ENCODE measurements at regions not wholly inside any gene's neighbourhood (a gene's known extent, or its start where the extent isn't known, plus 50 kb on each side); places are given as distances from the start of the nearest gene placed in this dataset.

- no peaks in the 10 kb centered on the region for H3K36me3 ChIP-seq (ENCODE audit: insufficient read depth)
- no peak for TF ChIP-seq CTCF (conservative IDR thresholded peaks at IDR 0.05; ENCODE audit: low read depth, low read length)
- no peak overlapping the region for H2AFZ ChIP-seq (ENCODE audit: low read depth)
- no peaks in the 10 kb centered on the region for H3K79me2 ChIP-seq (ENCODE audit: insufficient read depth, low read depth)
- no peaks in the 10 kb centered on the region for H3K27me3 ChIP-seq (ENCODE audit: insufficient read depth, low read depth)
- no peak overlapping the region for H3K4me3 ChIP-seq (IDR thresholded peaks at IDR 0.05; ENCODE audit: insufficient read depth, low read depth, low read length)
- H3K4me1 ChIP-seq (ENCODE audit: low read depth, poor library complexity, severe bottlenecking) = no peaks in the 10 kb centered on the region
- no peak overlapping the region for H3K9ac ChIP-seq
- no peak overlapping the region for H3K4me2 ChIP-seq
- no peak overlapping the region for H3K27ac ChIP-seq
- H4K20me1 ChIP-seq (ENCODE audit: insufficient read depth) = no peaks in the 10 kb centered on the region
These were observed 695.3 kb downstream of the DACH1 start for GRCh38 chr13:71171740-71172139.

- Histone ChIP-seq H4K20me1 (ENCODE audit: insufficient read depth) (no peaks in the 10 kb centered on the region), H3K9ac (no peak overlapping the region), H3K27me3 (ENCODE audit: insufficient read depth, low read depth) (no peaks in the 10 kb centered on the region), H3K79me2 (ENCODE audit: insufficient read depth, low read depth) (no peaks in the 10 kb centered on the region), H3K27ac (no peak overlapping the region), H3K36me3 (ENCODE audit: insufficient read depth) (no peaks in the 10 kb centered on the region), H2AFZ (ENCODE audit: low read depth) (no peak overlapping the region), H3K4me3 (IDR thresholded peaks at IDR 0.05; ENCODE audit: insufficient read depth, low read depth, low read length) (no peak overlapping the region), H3K4me2 (no peak overlapping the region), H3K4me1 (ENCODE audit: low read depth, poor library complexity, severe bottlenecking) (no peaks in the 10 kb centered on the region)
- TF ChIP-seq CTCF (conservative IDR thresholded peaks at IDR 0.05; ENCODE audit: low read depth, low read length) = no peak
These were observed 697.8 kb downstream of the DACH1 start for GRCh38 chr13:71169180-71169579.

GRCh38 chr13:71156550-71156949, 710.5 kb downstream of the DACH1 start:
- Histone ChIP-seq H3K4me2 (no peak overlapping the region), H3K4me1 (ENCODE audit: low read depth, poor library complexity, severe bottlenecking) (no peaks in the 10 kb centered on the region), H3K4me3 (IDR thresholded peaks at IDR 0.05; ENCODE audit: insufficient read depth, low read depth, low read length) (no peak overlapping the region), H3K27ac (no peak overlapping the region), H3K36me3 (ENCODE audit: insufficient read depth) (no peaks in the 10 kb centered on the region), H2AFZ (ENCODE audit: low read depth) (no peak overlapping the region), H3K9ac (no peak overlapping the region), H4K20me1 (ENCODE audit: insufficient read depth) (no peaks in the 10 kb centered on the region), H3K27me3 (ENCODE audit: insufficient read depth, low read depth) (no peaks in the 10 kb centered on the region), H3K79me2 (ENCODE audit: insufficient read depth, low read depth) (no peaks in the 10 kb centered on the region)
- TF ChIP-seq CTCF (conservative IDR thresholded peaks at IDR 0.05; ENCODE audit: low read depth, low read length) = no peak

GRCh38 chr13:71149498-71150363, 717.3 kb downstream of the DACH1 start:
- H3K9ac ChIP-seq = no peak overlapping the region
- H3K4me1 ChIP-seq (ENCODE audit: low read depth, poor library complexity, severe bottlenecking) = no peaks in the 10 kb centered on the region
- no peak overlapping the region for H2AFZ ChIP-seq (ENCODE audit: low read depth)
- no peak for TF ChIP-seq CTCF (conservative IDR thresholded peaks at IDR 0.05; ENCODE audit: low read depth, low read length)
- H4K20me1 ChIP-seq (ENCODE audit: insufficient read depth) = no peaks in the 10 kb centered on the region
- no peaks in the 10 kb centered on the region for H3K79me2 ChIP-seq (ENCODE audit: insufficient read depth, low read depth)
- no peak overlapping the region for H3K4me2 ChIP-seq
- H3K4me3 ChIP-seq (IDR thresholded peaks at IDR 0.05; ENCODE audit: insufficient read depth, low read depth, low read length) = no peak overlapping the region
- no peaks in the 10 kb centered on the region for H3K27me3 ChIP-seq (ENCODE audit: insufficient read depth, low read depth)
- H3K36me3 ChIP-seq (ENCODE audit: insufficient read depth) = no peaks in the 10 kb centered on the region
- H3K27ac ChIP-seq = no peak overlapping the region
